Gastrocnemius medialis (tissue), 4 donors: ENCODE measurements at regions not wholly inside any gene's neighbourhood (a gene's known extent, or its start where the extent isn't known, plus 50 kb on each side); places are given as distances from the start of the nearest gene placed in this dataset.

ENCODE experiments used
- CTCF ChIP-seq, 5 experiments: fragments of 450-650 bp in 3 of 5; fragments of 200-600 bp in 2 of 5; sonication (generic) in 2 of 5; IDR thresholded peaks in 4 of 5; conservative IDR thresholded peaks in 1 of 5; 1 replicate in 4 of 5; 2 replicates in 1 of 5; pipeline ENCODE4 v1.5.1; 2016 to 2019; ENCODE audit warnings: antibody characterized with exemption in 5 of 5, mild to moderate bottlenecking in 3 of 5, moderate library complexity in 3 of 5
- POLR2A ChIP-seq, 2 donors: fragments of 450-650 bp; IDR thresholded peaks; one replicate each; pipeline ENCODE4 v1.6.1; 2017; ENCODE audit warnings: antibody characterized with exemption in 2 of 2, mild to moderate bottlenecking in 2 of 2, moderate library complexity in 2 of 2

DNA sequence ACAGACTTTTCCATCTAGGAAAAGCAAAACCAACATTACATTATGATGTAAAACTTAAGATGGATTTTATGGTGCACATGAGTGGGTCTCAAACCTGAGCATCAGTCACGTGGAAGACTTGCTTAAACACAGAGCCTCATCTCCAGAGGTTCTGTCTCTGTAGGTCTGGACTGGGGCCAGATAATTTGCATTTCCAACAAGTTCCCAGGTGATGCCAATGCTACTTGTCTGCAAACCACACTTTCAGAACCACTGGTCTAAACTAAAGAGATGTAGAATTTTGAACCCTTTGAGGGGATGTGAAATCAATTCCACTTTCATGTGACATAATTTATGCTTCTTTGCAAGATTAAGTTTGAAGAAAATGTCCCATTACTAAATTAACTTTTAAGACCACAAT is 522.8 kb downstream of the MBD2 start:
- TF ChIP-seq CTCF (IDR thresholded peaks at IDR 0.05 in 4 of 5, conservative IDR thresholded peaks at IDR 0.05 in 1 of 5) = no peak
- no peak for TF ChIP-seq POLR2A (IDR thresholded peaks at IDR 0.05)
